ENCODE measurements at regions not wholly inside any gene's neighbourhood (a gene's known extent, or its start where the extent isn't known, plus 50 kb on each side); places are given as distances from the start of the nearest gene placed in this dataset.

DNA sequence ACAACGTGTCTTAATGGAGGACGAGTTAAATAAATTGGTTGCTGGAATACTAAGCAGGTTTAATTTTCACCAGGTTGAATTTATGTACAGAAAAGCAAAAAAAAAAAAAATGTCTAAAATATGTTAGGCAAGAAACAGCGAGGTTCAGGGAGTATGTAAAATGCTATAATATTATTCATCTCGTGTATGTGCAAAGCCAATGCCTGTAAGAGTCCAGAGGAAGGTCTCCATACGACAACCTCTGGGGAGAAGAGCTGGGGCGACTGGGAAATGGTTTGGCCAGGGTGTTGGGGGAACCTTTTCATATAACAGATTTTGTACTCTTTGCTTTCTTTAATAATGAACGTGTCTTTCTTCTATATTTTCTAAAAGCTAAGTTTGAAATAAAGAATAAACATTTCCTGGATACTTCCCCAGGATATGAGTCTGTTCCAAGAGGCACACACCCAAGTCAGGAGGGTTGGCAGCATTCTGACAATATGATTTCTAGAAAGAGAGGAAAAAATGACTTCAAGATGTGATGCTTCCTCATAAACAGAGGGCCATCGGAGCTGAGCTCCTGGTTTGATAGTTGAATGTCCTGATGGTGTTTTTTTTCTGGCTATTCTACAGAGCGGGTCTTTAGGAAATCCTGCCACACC lies 208.6 kb upstream of the MGMT start:
- TF ChIP-seq, protein P1, sequence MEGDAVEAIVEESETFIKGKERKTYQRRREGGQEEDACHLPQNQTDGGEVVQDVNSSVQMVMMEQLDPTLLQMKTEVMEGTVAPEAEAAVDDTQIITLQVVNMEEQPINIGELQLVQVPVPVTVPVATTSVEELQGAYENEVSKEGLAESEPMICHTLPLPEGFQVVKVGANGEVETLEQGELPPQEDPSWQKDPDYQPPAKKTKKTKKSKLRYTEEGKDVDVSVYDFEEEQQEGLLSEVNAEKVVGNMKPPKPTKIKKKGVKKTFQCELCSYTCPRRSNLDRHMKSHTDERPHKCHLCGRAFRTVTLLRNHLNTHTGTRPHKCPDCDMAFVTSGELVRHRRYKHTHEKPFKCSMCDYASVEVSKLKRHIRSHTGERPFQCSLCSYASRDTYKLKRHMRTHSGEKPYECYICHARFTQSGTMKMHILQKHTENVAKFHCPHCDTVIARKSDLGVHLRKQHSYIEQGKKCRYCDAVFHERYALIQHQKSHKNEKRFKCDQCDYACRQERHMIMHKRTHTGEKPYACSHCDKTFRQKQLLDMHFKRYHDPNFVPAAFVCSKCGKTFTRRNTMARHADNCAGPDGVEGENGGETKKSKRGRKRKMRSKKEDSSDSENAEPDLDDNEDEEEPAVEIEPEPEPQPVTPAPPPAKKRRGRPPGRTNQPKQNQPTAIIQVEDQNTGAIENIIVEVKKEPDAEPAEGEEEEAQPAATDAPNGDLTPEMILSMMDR (IDR thresholded peaks at IDR 0.05; ENCODE audit: low read length): no peak
- TF ChIP-seq EZH2 (IDR thresholded peaks at IDR 0.05; ENCODE audit: borderline replicate concordance, low read length): no peak
